OCI-LY7 (cell line): ENCODE measurements at regions not wholly inside any gene's neighbourhood (a gene's known extent, or its start where the extent isn't known, plus 50 kb on each side); places are given as distances from the start of the nearest gene placed in this dataset.

ENCODE experiments used
- BruUV-seq: library from RNA; stranded (reverse); fragments of 400-500 nt; replicated peaks from 2 replicates; lab custom pipeline; 2021; lab: Mats Ljungman, UMichigan
- CTCF ChIA-PET: fragments of 300-600 bp; sonication (Branson Sonifier 250); formaldehyde crosslinking; loops from one replicate; lab custom pipeline; 2022; ENCODE audit warnings: antibody characterized with exemption; ENCODE audit not compliant: unreplicated experiment; lab: Charles Lee
- POLR2A ChIA-PET: fragments of 300-600 bp; sonication (Branson Sonifier 250); formaldehyde crosslinking; loops from one replicate; lab custom pipeline; 2022; ENCODE audit warnings: antibody characterized with exemption; lab: Charles Lee
- DNase-seq: peaks from one replicate; pipeline ENCODE4 v3.0.0-alpha.2; 2015; ENCODE audit warnings: low spot score
- H2AFZ ChIP-seq: fragments of 200-600 bp; sonication (generic), shearing (Covaris generic); 2 replicates; pipeline ENCODE4 v1.6.1; 2014; ENCODE audit warnings: mild to moderate bottlenecking, antibody characterized with exemption, low read length, moderate library complexity
- H3K27ac ChIP-seq: fragments of 200-600 bp; sonication (generic); 2 replicates; pipeline ENCODE4 v1.5.1; 2014; ENCODE audit warnings: mixed run types, low read depth, mild to moderate bottlenecking, moderate library complexity, low read length, inconsistent platforms; ENCODE audit not compliant: poor library complexity, severe bottlenecking
- H3K36me3 ChIP-seq: fragments of 200-600 bp; sonication (generic); 2 replicates; pipeline ENCODE4 v1.6.1; 2014; ENCODE audit warnings: mild to moderate bottlenecking, antibody characterized with exemption, low read length, moderate library complexity, mixed read lengths; ENCODE audit not compliant: insufficient read depth
- H3K4me1 ChIP-seq: fragments of 200-600 bp; sonication (generic); 2 replicates; pipeline ENCODE4 v1.5.1; 2014; ENCODE audit warnings: mild to moderate bottlenecking, low read length; ENCODE audit not compliant: insufficient read depth, poor library complexity, severe bottlenecking
- H3K4me2 ChIP-seq: fragments of 200-600 bp; sonication (generic); 2 replicates; pipeline ENCODE4 v1.6.1; 2014; ENCODE audit warnings: mild to moderate bottlenecking, low read length
- H3K4me3 ChIP-seq: fragments of 200-600 bp; sonication (generic); 2 replicates; pipeline ENCODE4 v1.5.1; 2014; ENCODE audit warnings: mild to moderate bottlenecking, low read depth, low read length; ENCODE audit not compliant: poor library complexity, severe bottlenecking
- H3K79me2 ChIP-seq: fragments of 200-600 bp; sonication (generic); 2 replicates; pipeline ENCODE4 v1.6.1; 2016; ENCODE audit warnings: low read depth, mild to moderate bottlenecking, low read length, moderate library complexity, mixed read lengths; ENCODE audit not compliant: insufficient read depth
- H3K9me2 ChIP-seq: fragments of 200-600 bp; sonication (generic); 2 replicates; pipeline ENCODE4 v1.6.1; 2016; ENCODE audit warnings: mild to moderate bottlenecking, low read length, mixed read lengths; ENCODE audit not compliant: insufficient read depth
- H3K9me3 ChIP-seq: fragments of 200-600 bp; sonication (generic); 2 replicates; pipeline ENCODE4 v1.6.1; 2014; ENCODE audit warnings: mild to moderate bottlenecking, mixed run types, low read length, mixed read lengths
- H4K20me1 ChIP-seq: fragments of 200-600 bp; sonication (generic); 2 replicates; pipeline ENCODE4 v1.6.1; 2014; ENCODE audit warnings: mild to moderate bottlenecking, antibody characterized with exemption, low read length, moderate library complexity, mixed read lengths; ENCODE audit not compliant: insufficient read depth
- CTCF ChIP-seq: fragments of 200-600 bp; sonication (generic); conservative IDR thresholded peaks from 2 replicates; pipeline ENCODE4 v1.5.1; 2014; ENCODE audit warnings: mild to moderate bottlenecking, antibody characterized with exemption, low read length, moderate library complexity, mixed read lengths
- EZH2phosphoT487 ChIP-seq: fragments of 200-600 bp; sonication (generic); IDR thresholded peaks from 2 replicates; pipeline ENCODE4 v1.6.1; 2018; ENCODE audit warnings: low read depth, borderline replicate concordance, mild to moderate bottlenecking, mixed run types, antibody characterized with exemption, low read length, moderate library complexity, mixed read lengths
- intact Hi-C: fragments of 100-400 bp; cut with micrococcal nuclease; formaldehyde crosslinking; loops from one replicate; pipeline ENCODE4 v1.10.0; 2022; ENCODE audit not compliant: unreplicated experiment

DNA sequence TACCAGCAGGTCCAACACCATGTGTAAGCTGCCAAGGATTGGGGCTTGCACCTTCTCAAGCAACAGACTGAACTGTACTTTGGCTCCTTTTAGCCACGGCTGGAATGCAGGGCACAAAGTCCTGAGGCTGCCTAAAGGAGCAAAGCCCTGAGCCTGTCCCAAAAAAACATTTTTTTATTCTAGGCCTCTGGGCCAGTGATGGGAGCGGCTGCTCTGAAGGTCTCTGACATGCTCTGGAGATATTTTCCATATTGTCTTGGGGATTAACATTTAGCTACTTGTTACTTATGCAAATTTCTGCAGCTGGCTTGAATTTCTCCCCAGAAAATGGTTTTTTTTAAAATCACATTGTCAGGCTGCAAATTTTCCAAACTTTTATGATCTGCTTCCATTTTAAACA, 885.3 kb downstream of the GLUD2 start:
- DNase-seq, result no peak
- TF ChIP-seq EZH2phosphoT487 (no peak), CTCF (no peak)
- H3K79me2 ChIP-seq, result no peaks in the 10 kb centered on the region
- H3K4me1 ChIP-seq, result no peaks in the 10 kb centered on the region
- ChIA-PET CTCF (no interaction called here), POLR2A (no interaction called here)
- intact Hi-C loops, result no loop called here
- H3K36me3 ChIP-seq, result no peaks in the 10 kb centered on the region
- no peaks in the 10 kb centered on the region for H4K20me1 ChIP-seq
- no TSS peak for BruUV-seq
- no peak overlapping the region for H3K4me2 ChIP-seq
- H3K9me2 ChIP-seq, result no peaks in the 10 kb centered on the region
- H3K9me3 ChIP-seq, result no peaks in the 10 kb centered on the region
- H3K4me3 ChIP-seq, result no peak overlapping the region
- H3K27ac ChIP-seq, result no peak overlapping the region
- no peak overlapping the region for H2AFZ ChIP-seq

- no peak overlapping the region for H2AFZ ChIP-seq
- H3K9me2 ChIP-seq, result no peaks in the 10 kb centered on the region
- TF ChIP-seq EZH2phosphoT487, result no peak
- TF ChIP-seq CTCF, result no peak
- no peaks in the 10 kb centered on the region for H3K79me2 ChIP-seq
- no peak overlapping the region for H3K4me2 ChIP-seq
- no peak for DNase-seq
- ChIA-PET POLR2A (no interaction called here), CTCF (no interaction called here)
- no peaks in the 10 kb centered on the region for H3K4me1 ChIP-seq
- no TSS peak for BruUV-seq
- no peak overlapping the region for H3K4me3 ChIP-seq
- H3K36me3 ChIP-seq, result no peaks in the 10 kb centered on the region
- H3K27ac ChIP-seq, result no peak overlapping the region
- H3K9me3 ChIP-seq, result no peaks in the 10 kb centered on the region
- H4K20me1 ChIP-seq, result no peaks in the 10 kb centered on the region
- intact Hi-C loops, result no loop called here
These were observed 901.8 kb downstream of the GLUD2 start for GRCh38 chrX:121949041-121949760.

DNA sequence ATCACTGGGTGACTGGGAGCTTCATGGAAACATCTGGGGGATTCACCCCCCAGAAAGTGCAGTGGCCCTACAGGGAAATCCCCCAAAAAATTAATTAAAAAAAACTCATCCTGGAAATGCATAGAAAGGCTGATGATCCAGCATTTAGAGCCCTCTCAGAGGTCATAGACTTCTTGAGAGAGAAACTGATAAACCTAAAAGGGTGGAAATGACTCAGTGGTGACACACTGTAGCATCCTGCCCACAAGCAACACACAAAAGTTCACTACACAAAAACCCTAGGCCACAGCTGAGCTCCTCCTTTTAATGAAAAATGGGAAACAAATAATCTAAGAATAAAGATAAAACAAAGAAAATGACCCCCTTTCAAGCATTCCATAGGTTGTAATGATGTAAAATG, 911.5 kb downstream of the GLUD2 start:
- no peak overlapping the region for H3K27ac ChIP-seq
- TF ChIP-seq EZH2phosphoT487, result no peak
- no peak for TF ChIP-seq CTCF
- DNase-seq, result no peak
- no peak overlapping the region for H3K4me3 ChIP-seq
- H2AFZ ChIP-seq, result no peak overlapping the region
- H3K4me2 ChIP-seq, result no peak overlapping the region
- no TSS peak for BruUV-seq
- no peaks in the 10 kb centered on the region for H3K4me1 ChIP-seq
- no peaks in the 10 kb centered on the region for H3K36me3 ChIP-seq
- no peaks in the 10 kb centered on the region for H3K9me2 ChIP-seq
- POLR2A ChIA-PET, result no interaction called here
- intact Hi-C loops, result no loop called here
- CTCF ChIA-PET, result no interaction called here
- H4K20me1 ChIP-seq, result no peaks in the 10 kb centered on the region
- no peaks in the 10 kb centered on the region for H3K9me3 ChIP-seq
- no peaks in the 10 kb centered on the region for H3K79me2 ChIP-seq
